Nephron progenitor cell (in vitro differentiated cells): ENCODE measurements at regions not wholly inside any gene's neighbourhood (a gene's known extent, or its start where the extent isn't known, plus 50 kb on each side); places are given as distances from the start of the nearest gene placed in this dataset.

Source experiments
- DNase-seq: peaks from one replicate; pipeline ENCODE4 v3.0.0; 2021
- H3K27ac Mint-ChIP-seq: 2 replicates; pipeline ENCODE4 v1.8.0; 2021; ENCODE audit warnings: mild to moderate bottlenecking, moderate library complexity, mixed read lengths
- H3K27me3 Mint-ChIP-seq: 2 replicates; pipeline ENCODE4 v1.8.0; 2021; ENCODE audit warnings: mild to moderate bottlenecking, low read depth, mixed read lengths; ENCODE audit not compliant: poor library complexity
- H3K36me3 Mint-ChIP-seq: 2 replicates; pipeline ENCODE4 v1.8.0; 2021; ENCODE audit warnings: low read depth, mixed read lengths
- H3K4me1 Mint-ChIP-seq: 2 replicates; pipeline ENCODE4 v1.8.0; 2021; ENCODE audit warnings: mixed read lengths
- H3K4me3 Mint-ChIP-seq: 2 replicates; pipeline ENCODE4 v1.8.0; 2021; ENCODE audit warnings: mild to moderate bottlenecking, moderate library complexity, mixed read lengths
- H3K9me3 Mint-ChIP-seq: 2 replicates; pipeline ENCODE4 v1.8.0; 2021; ENCODE audit warnings: mild to moderate bottlenecking, moderate library complexity, mixed read lengths
- TF ChIP-seq, protein P1 (sequence below): fragments of 200-600 bp; sonication (generic); IDR thresholded peaks from 2 replicates; pipeline ENCODE4 v1.5.0; 2021; ENCODE audit warnings: antibody characterized with exemption

DNA sequence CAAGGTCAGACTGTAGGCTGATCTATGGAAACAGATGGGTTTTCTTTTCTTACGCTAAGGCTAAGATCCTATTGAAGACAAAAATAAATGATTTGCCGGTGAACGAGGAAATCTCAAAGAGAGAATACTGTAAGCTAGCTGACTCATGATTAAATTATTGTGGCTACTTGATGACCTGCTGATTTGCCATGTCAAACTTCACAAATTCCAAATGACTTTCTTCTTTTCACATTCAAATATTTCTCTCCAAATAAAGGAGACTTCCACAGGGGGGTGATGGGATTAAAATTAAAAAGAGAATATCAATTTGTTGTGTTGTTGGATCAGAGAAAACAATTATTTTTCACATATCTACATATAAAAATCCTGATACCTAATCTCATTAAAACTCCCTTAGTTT, 860.6 kb upstream of the ZWINT start:
- H3K4me1 Mint-ChIP-seq, result peaks cover 4% of the 10 kb centered on the region

GRCh38 chr10:57218382-57218781, 857.3 kb upstream of the ZWINT start:
- Mint-ChIP-seq H3K4me3 (no peak overlapping the region), H3K36me3 (no peaks in the 10 kb centered on the region), H3K27me3 (no peaks in the 10 kb centered on the region), H3K27ac (no peak overlapping the region), H3K4me1 (peaks cover 4% of the 10 kb centered on the region), H3K9me3 (no peaks in the 10 kb centered on the region)
- TF ChIP-seq, protein P1, sequence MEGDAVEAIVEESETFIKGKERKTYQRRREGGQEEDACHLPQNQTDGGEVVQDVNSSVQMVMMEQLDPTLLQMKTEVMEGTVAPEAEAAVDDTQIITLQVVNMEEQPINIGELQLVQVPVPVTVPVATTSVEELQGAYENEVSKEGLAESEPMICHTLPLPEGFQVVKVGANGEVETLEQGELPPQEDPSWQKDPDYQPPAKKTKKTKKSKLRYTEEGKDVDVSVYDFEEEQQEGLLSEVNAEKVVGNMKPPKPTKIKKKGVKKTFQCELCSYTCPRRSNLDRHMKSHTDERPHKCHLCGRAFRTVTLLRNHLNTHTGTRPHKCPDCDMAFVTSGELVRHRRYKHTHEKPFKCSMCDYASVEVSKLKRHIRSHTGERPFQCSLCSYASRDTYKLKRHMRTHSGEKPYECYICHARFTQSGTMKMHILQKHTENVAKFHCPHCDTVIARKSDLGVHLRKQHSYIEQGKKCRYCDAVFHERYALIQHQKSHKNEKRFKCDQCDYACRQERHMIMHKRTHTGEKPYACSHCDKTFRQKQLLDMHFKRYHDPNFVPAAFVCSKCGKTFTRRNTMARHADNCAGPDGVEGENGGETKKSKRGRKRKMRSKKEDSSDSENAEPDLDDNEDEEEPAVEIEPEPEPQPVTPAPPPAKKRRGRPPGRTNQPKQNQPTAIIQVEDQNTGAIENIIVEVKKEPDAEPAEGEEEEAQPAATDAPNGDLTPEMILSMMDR, result no peak
- DNase-seq, result no peak

More for the DNA sequence above, 860.6 kb upstream of the ZWINT start:
- Mint-ChIP-seq H3K27ac (no peak overlapping the region), H3K4me3 (no peak overlapping the region), H3K9me3 (no peaks in the 10 kb centered on the region), H3K36me3 (no peaks in the 10 kb centered on the region), H3K27me3 (no peaks in the 10 kb centered on the region)
- no peak for DNase-seq
- TF ChIP-seq, protein P1, result no peak

DNA sequence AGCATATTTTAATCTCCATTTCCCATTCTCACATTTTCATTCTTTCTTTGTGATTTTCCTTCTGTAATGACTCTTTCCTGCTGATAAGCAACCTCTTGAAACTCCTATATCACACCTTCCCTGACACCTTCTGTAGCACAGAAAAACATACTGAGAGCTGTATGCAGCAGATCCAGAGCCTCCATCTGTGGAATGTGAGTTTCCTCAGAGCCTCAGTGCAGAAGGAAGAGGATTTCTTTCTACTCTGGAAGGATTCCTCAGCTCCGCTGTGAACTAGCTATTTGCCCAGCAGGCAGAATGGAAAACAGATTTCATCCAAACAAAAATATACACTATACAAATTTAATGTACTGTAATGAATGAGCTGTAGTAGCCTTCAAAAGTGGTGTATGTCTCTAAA, 841.3 kb upstream of the ZWINT start:
- Mint-ChIP-seq H3K27me3 (no peaks in the 10 kb centered on the region), H3K9me3 (no peaks in the 10 kb centered on the region), H3K27ac (no peak overlapping the region), H3K4me1 (peaks cover 10% of the 10 kb centered on the region), H3K4me3 (no peak overlapping the region), H3K36me3 (no peaks in the 10 kb centered on the region)
- TF ChIP-seq, protein P1, result no peak
- no peak for DNase-seq

DNA sequence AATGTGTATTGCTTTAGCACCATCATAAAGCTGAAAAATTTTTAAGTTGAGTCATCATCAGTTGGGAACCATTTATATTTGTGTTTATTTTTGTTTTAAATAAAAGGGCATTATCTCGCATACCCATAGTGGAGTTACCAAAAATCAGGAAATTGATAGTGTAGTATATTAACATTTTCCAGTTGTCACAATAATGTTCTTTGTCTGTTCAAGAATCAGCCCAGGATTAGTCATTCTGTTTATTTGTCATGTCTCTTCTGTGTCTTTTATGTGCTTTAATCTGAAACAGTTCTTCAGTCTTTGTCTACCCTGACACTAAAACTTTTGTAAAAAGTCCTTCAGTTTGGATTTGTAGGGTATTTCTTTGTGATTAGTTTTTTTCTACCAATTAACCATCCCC, 827.8 kb upstream of the ZWINT start:
- TF ChIP-seq, protein P1, result no peak
- Mint-ChIP-seq H3K27me3 (peaks cover 4% of the 10 kb centered on the region), H3K27ac (no peak overlapping the region), H3K4me1 (no peaks in the 10 kb centered on the region), H3K36me3 (no peaks in the 10 kb centered on the region), H3K4me3 (no peak overlapping the region), H3K9me3 (peaks cover 1% of the 10 kb centered on the region)
- no peak for DNase-seq

- H3K36me3 Mint-ChIP-seq, result no peaks in the 10 kb centered on the region
- peaks cover 4% of the 10 kb centered on the region for H3K27me3 Mint-ChIP-seq
- H3K27ac Mint-ChIP-seq, result no peak overlapping the region
- TF ChIP-seq, protein P1, result no peak
- H3K4me3 Mint-ChIP-seq, result no peak overlapping the region
- no peak for DNase-seq
- peaks cover 5% of the 10 kb centered on the region for H3K9me3 Mint-ChIP-seq
- H3K4me1 Mint-ChIP-seq, result no peaks in the 10 kb centered on the region
Measured at GRCh38 chr10:57186201-57186600, 825.1 kb upstream of the ZWINT start.

DNA sequence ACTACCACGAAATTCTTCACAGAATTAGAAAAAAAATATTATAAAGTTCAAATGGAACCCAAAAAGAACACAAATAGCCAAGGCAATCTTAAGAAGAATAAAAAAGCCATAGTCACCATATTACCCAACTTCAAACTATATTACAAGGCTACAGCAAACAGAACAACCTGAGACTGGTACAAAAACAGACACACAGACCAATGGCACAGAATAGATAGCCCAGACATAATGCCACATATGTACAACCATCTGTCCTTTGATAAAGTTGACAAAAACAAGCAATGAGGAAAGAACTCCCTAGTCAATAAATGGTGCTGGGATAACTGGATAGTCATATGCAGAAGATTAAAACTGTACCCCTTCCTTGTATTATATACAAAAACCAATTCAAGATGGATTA, 808.5 kb upstream of the ZWINT start:
- DNase-seq, result no peak
- Mint-ChIP-seq H3K4me3 (no peak overlapping the region), H3K4me1 (peaks cover 12% of the 10 kb centered on the region), H3K27me3 (no peaks in the 10 kb centered on the region), H3K27ac (no peak overlapping the region), H3K36me3 (peaks cover 15% of the 10 kb centered on the region), H3K9me3 (peaks cover 25% of the 10 kb centered on the region)
- TF ChIP-seq, protein P1, result no peak
